Activated CD8-positive, alpha-beta T cell treated with anti-CD3 and anti-CD28 coated beads, Interleukin-2, amount 10 ng/mL, durations not matched to agents 7 days and 5 days (primary cell): ENCODE measurements at regions not wholly inside any gene's neighbourhood (a gene's known extent, or its start where the extent isn't known, plus 50 kb on each side); places are given as distances from the start of the nearest gene placed in this dataset.

Source experiments
- ATAC-seq: fragments of 150-1000 bp; cut with Tn5 transposase; one replicate; pipeline ENCODE4 v1.10.0; 2021; ENCODE audit warnings: moderate library complexity
- CTCF ChIA-PET: fragments of 350-600 bp; sonication (Branson Sonifier 250); formaldehyde crosslinking; loops from one replicate; lab custom pipeline; 2021; ENCODE audit warnings: antibody characterized with exemption; lab: Charles Lee
- POLR2A ChIA-PET: fragments of 350-600 bp; sonication (Branson Sonifier 250); formaldehyde crosslinking; loops from one replicate; lab custom pipeline; 2021; ENCODE audit warnings: antibody characterized with exemption; lab: Charles Lee
- DNase-seq: peaks from one replicate; pipeline ENCODE4 v3.0.0-alpha.2; 2020
- H3K27ac Mint-ChIP-seq: one replicate; pipeline ENCODE4 v1.8.0; 2021; ENCODE audit warnings: mild to moderate bottlenecking, mixed read lengths
- H3K27me3 Mint-ChIP-seq: one replicate; pipeline ENCODE4 v1.8.0; 2021; ENCODE audit warnings: low read depth, mixed read lengths
- H3K36me3 Mint-ChIP-seq: one replicate; pipeline ENCODE4 v1.8.0; 2021; ENCODE audit warnings: low read depth, mixed read lengths
- H3K4me1 Mint-ChIP-seq: one replicate; pipeline ENCODE4 v1.8.0; 2021; ENCODE audit warnings: low read depth, mixed read lengths
- H3K4me3 Mint-ChIP-seq: one replicate; pipeline ENCODE4 v1.8.0; 2021; ENCODE audit warnings: mild to moderate bottlenecking, mixed read lengths
- H3K9me3 Mint-ChIP-seq: one replicate; pipeline ENCODE4 v1.8.0; 2022; ENCODE audit warnings: mixed read lengths; ENCODE audit not compliant: insufficient read depth

DNA sequence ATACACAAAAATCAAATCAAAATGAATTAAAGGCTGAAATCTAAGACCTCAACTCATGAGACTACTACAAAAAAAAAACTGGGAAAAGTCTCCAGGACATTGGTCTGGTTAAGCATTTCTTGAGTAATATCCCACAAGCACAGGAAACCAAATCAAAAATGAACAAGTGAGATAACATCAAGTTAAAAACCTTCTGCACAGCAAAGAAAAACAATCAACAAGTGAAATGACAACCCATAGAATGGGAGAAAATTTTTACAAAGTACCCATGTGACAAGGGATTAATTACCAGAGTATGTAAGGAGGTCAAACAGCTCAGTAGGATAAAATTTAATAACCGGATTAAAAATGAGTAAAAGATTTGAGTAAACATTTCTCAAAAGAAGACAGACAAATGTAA is 338.7 kb downstream of the SLC16A7 start:
- Mint-ChIP-seq H3K9me3 (no peaks in the 10 kb centered on the region), H3K4me1 (no peaks in the 10 kb centered on the region), H3K27ac (no peak overlapping the region), H3K4me3 (no peak overlapping the region), H3K27me3 (no peaks in the 10 kb centered on the region), H3K36me3 (no peaks in the 10 kb centered on the region)
- CTCF ChIA-PET = no interaction called here
- ATAC-seq (no peak), DNase-seq (no peak)
- POLR2A ChIA-PET = no interaction called here

DNA sequence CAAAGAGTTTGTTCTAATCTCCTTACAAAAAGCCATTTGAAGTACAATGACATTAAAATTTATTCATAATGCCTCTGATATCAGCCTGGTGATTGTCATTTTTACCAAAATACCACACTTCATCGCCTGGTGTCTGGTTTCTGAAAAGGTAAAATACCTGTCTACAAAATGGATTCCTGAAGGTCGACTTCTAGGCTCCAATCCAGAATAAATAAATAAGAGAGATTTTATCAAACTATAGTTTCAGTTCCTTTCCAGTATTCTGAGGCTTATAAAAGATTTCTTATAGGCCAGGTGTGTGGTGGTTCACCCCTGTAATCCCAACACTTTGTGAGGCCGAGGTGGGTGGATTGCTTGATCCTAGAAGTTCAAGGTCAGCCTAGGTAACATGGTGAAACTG is 340.7 kb downstream of the SLC16A7 start:
- H3K4me3 Mint-ChIP-seq = no peak overlapping the region
- no peak for DNase-seq
- H3K27me3 Mint-ChIP-seq = no peaks in the 10 kb centered on the region
- no peaks in the 10 kb centered on the region for H3K36me3 Mint-ChIP-seq
- H3K9me3 Mint-ChIP-seq = no peaks in the 10 kb centered on the region
- CTCF ChIA-PET = no interaction called here
- H3K27ac Mint-ChIP-seq = no peak overlapping the region
- no peaks in the 10 kb centered on the region for H3K4me1 Mint-ChIP-seq
- ATAC-seq = no peak
- POLR2A ChIA-PET = interaction anchor here (0.6 kb wide), 1 partner anchor 373 kb away, joined by 3 read pairs; no protein-coding TSS in a partner anchor

DNA sequence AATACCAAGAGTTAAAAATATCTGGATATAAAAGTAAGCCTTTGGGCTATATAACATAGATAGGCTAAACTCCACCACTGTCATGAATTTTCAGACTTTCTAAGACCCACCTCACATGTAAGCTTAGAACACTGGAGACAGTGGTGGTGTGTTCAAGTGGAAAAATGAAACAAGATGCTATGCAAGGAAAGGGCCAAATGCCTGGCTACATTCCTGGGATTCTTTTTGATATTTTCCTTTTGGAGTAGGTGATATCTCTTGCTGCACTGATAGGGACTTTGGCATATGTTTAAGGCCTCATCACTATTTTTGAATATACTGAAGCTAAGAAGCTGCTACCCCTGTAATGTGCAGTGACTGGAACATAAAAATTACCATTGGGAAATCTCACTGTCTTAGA is 341.3 kb downstream of the SLC16A7 start:
- no peaks in the 10 kb centered on the region for H3K9me3 Mint-ChIP-seq
- H3K27ac Mint-ChIP-seq = no peak overlapping the region
- no peak overlapping the region for H3K4me3 Mint-ChIP-seq
- DNase-seq = no peak
- no peaks in the 10 kb centered on the region for H3K27me3 Mint-ChIP-seq
- no peak for ATAC-seq
- no peaks in the 10 kb centered on the region for H3K4me1 Mint-ChIP-seq
- POLR2A ChIA-PET = no interaction called here
- no peaks in the 10 kb centered on the region for H3K36me3 Mint-ChIP-seq
- CTCF ChIA-PET = no interaction called here

DNA sequence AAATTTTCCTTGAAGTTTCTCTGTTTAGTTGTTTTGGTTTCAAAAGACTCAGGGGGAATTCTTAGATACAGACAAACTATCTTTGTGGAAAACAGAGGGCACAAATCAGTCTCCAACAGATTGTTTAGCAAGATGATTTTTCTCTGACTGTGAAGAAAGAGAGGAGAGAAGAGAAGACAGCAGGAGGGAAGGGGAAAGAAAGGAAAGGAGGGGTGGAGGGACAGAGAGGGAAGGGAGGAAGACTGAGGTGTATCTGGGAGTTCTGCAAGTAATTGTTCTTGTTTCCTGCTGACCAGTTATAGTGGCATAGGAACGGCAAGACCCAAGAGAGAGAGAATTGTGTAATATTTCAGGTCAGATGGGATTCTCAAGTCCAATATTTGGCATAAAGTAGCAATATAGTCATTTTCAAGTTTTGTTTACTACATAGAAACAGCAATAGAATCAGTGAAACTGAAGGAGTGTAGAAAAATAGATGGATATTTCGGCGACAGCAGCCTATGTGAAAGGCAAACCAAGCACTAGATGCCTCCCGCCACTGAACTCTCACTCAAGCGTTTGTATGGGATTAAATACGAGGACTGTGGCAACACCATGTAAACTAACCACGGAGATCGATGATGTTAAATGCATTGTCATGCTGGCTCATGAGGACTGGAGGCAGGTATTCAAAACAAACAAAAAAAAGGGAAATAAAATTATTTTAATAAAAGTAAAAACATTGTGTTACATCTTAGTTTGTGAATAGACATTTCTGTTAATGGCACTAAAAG is 342.5 kb downstream of the SLC16A7 start:
- ATAC-seq = no peak
- no peaks in the 10 kb centered on the region for H3K4me1 Mint-ChIP-seq
- no peak overlapping the region for H3K27ac Mint-ChIP-seq
- no peak overlapping the region for H3K4me3 Mint-ChIP-seq
- H3K36me3 Mint-ChIP-seq = no peaks in the 10 kb centered on the region
- POLR2A ChIA-PET = no interaction called here
- CTCF ChIA-PET = no interaction called here
- no peaks in the 10 kb centered on the region for H3K27me3 Mint-ChIP-seq
- DNase-seq = no peak
- no peaks in the 10 kb centered on the region for H3K9me3 Mint-ChIP-seq

- H3K27me3 Mint-ChIP-seq = no peaks in the 10 kb centered on the region
- ChIA-PET CTCF (no interaction called here), POLR2A (no interaction called here)
Observed at GRCh38 chr12:59940631-59941342, 345.0 kb downstream of the SLC16A7 start.

GRCh38 chr12:59941461-59941860 is 345.6 kb downstream of the SLC16A7 start:
- ATAC-seq = no peak
- no peaks in the 10 kb centered on the region for H3K9me3 Mint-ChIP-seq
- POLR2A ChIA-PET = no interaction called here
- H3K4me3 Mint-ChIP-seq = no peak overlapping the region
- CTCF ChIA-PET = no interaction called here
- no peak overlapping the region for H3K27ac Mint-ChIP-seq
- H3K27me3 Mint-ChIP-seq = no peaks in the 10 kb centered on the region
- H3K4me1 Mint-ChIP-seq = no peaks in the 10 kb centered on the region
- no peaks in the 10 kb centered on the region for H3K36me3 Mint-ChIP-seq
- DNase-seq = no peak

More at GRCh38 chr12:59940631-59941342, 345.0 kb downstream of the SLC16A7 start:
- ATAC-seq = no peak
- Mint-ChIP-seq H3K4me3 (no peak overlapping the region), H3K36me3 (no peaks in the 10 kb centered on the region), H3K9me3 (no peaks in the 10 kb centered on the region), H3K4me1 (no peaks in the 10 kb centered on the region), H3K27ac (no peak overlapping the region)
- no peak for DNase-seq

GRCh38 chr12:59944177-59944576 is 348.3 kb downstream of the SLC16A7 start:
- ATAC-seq (no peak), DNase-seq (no peak)
- CTCF ChIA-PET = no interaction called here
- POLR2A ChIA-PET = no interaction called here
- Mint-ChIP-seq H3K9me3 (no peaks in the 10 kb centered on the region), H3K36me3 (no peaks in the 10 kb centered on the region), H3K4me3 (no peak overlapping the region), H3K4me1 (no peaks in the 10 kb centered on the region), H3K27me3 (no peaks in the 10 kb centered on the region), H3K27ac (no peak overlapping the region)

- no peaks in the 10 kb centered on the region for H3K9me3 Mint-ChIP-seq
- H3K27ac Mint-ChIP-seq = no peak overlapping the region
- no peak overlapping the region for H3K4me3 Mint-ChIP-seq
- no peaks in the 10 kb centered on the region for H3K36me3 Mint-ChIP-seq
- ATAC-seq (no peak), DNase-seq (no peak)
- ChIA-PET CTCF (no interaction called here), POLR2A (no interaction called here)
- H3K4me1 Mint-ChIP-seq = no peaks in the 10 kb centered on the region
- H3K27me3 Mint-ChIP-seq = no peaks in the 10 kb centered on the region
Observed at GRCh38 chr12:59946635-59947034, 350.8 kb downstream of the SLC16A7 start.

GRCh38 chr12:59963546-59963945 is 367.7 kb downstream of the SLC16A7 start:
- H3K36me3 Mint-ChIP-seq = no peaks in the 10 kb centered on the region
- H3K27ac Mint-ChIP-seq = no peak overlapping the region
- no peak overlapping the region for H3K4me3 Mint-ChIP-seq
- ChIA-PET POLR2A (no interaction called here), CTCF (no interaction called here)
- peaks cover 9% of the 10 kb centered on the region for H3K9me3 Mint-ChIP-seq
- ATAC-seq (no peak), DNase-seq (no peak)
- no peaks in the 10 kb centered on the region for H3K4me1 Mint-ChIP-seq
- H3K27me3 Mint-ChIP-seq = no peaks in the 10 kb centered on the region

- POLR2A ChIA-PET = no interaction called here
- Mint-ChIP-seq H3K27me3 (no peaks in the 10 kb centered on the region), H3K27ac (no peak overlapping the region), H3K4me3 (no peak overlapping the region), H3K4me1 (no peaks in the 10 kb centered on the region), H3K36me3 (no peaks in the 10 kb centered on the region), H3K9me3 (no peaks in the 10 kb centered on the region)
- DNase-seq (no peak), ATAC-seq (no peak)
- CTCF ChIA-PET = no interaction called here
Observed at GRCh38 chr12:59972905-59973304, 377.1 kb downstream of the SLC16A7 start.

DNA sequence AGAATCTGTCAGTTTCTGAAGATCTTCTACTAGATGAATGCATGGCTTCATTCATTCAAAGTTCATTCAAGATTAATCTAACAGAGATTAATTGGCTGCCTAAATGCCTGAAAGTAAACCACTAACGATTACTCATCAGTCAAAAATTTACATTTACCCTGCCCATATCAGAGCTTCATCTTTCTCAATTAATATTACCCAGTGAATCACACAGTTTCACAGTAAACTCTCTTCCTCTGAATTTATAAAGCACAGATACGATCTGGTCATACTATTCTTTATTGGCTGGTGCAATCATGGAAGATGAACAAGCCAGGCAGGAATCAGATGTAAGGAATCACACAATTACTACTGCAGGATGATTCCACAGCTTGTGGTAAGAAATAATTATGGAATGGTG is 377.7 kb downstream of the SLC16A7 start:
- H3K36me3 Mint-ChIP-seq = no peaks in the 10 kb centered on the region
- DNase-seq (no peak), ATAC-seq (no peak)
- ChIA-PET CTCF (no interaction called here), POLR2A (no interaction called here)
- H3K4me1 Mint-ChIP-seq = no peaks in the 10 kb centered on the region
- H3K27ac Mint-ChIP-seq = no peak overlapping the region
- no peaks in the 10 kb centered on the region for H3K9me3 Mint-ChIP-seq
- no peaks in the 10 kb centered on the region for H3K27me3 Mint-ChIP-seq
- H3K4me3 Mint-ChIP-seq = no peak overlapping the region

GRCh38 chr12:59977779-59978178 is 381.9 kb downstream of the SLC16A7 start:
- H3K9me3 Mint-ChIP-seq = no peaks in the 10 kb centered on the region
- no peak for DNase-seq
- H3K27ac Mint-ChIP-seq = no peak overlapping the region
- no peaks in the 10 kb centered on the region for H3K4me1 Mint-ChIP-seq
- no peak overlapping the region for H3K4me3 Mint-ChIP-seq
- POLR2A ChIA-PET = no interaction called here
- no peak for ATAC-seq
- CTCF ChIA-PET = no interaction called here
- no peaks in the 10 kb centered on the region for H3K36me3 Mint-ChIP-seq
- no peaks in the 10 kb centered on the region for H3K27me3 Mint-ChIP-seq
